HuH-7.5 (cell line): ENCODE measurements at regions not wholly inside any gene's neighbourhood (a gene's known extent, or its start where the extent isn't known, plus 50 kb on each side); places are given as distances from the start of the nearest gene placed in this dataset.

Experiments
- DNase-seq: peaks from one replicate; pipeline ENCODE4 v3.0.0; 2011; ENCODE audit warnings: low spot score

DNA sequence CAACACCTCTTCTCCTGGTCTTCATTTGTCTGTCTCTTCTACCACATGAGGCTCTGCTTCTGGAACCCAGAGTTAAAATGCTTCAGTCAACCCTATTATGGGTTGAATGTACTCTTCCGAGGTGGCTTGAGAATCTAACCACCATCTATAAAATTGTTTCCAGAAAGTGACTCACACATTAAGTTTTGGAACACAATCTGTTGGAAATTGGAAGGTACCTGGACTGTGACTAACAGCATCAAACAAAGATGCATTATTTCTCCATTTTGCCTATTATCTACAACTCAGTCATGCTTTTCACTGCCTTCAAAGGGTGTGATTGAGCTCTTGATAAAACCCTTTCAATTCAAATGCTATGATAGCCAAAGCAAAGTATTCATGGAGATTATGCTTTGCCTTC, 499.0 kb upstream of the SEMA6D start:
- no peak for DNase-seq

DNA sequence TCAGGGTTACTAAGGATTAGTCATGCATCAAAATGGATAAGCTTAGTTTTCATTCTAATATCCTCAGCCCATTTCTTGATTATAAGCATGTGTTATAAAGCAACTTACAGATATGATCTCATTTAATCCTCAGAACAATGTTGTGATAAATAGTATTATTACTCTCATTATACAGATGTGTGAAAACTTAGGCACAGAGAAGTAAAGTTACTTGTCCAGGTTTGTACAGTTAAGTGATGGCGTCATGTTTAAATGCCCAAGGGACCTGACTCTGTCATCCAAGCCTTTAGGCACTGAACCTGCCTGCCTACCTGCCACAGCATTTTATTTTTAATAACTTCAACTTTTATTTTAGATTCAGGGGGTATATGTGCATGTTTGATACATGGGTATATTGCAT, 472.9 kb upstream of the SEMA6D start:
- no peak for DNase-seq

DNA sequence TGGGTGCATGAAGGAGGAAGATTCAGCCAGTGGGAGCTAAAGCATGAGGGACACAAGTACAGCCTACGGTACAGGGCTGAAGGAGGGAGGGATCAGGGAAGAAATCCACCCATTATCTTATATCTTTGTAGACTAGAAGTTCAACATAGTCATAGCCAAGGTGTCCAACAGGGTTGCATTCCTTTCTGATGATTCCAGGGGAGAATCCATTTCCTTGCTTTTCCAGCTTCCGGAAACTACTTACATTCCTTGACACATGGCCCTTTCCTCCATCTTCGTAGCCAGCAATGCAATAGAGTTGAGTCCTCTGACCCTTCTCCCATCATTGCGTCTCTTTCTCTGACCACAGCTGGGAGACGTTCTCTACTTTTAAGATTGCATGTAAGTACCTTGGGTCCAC, 471.0 kb upstream of the SEMA6D start:
- DNase-seq = no peak

DNA sequence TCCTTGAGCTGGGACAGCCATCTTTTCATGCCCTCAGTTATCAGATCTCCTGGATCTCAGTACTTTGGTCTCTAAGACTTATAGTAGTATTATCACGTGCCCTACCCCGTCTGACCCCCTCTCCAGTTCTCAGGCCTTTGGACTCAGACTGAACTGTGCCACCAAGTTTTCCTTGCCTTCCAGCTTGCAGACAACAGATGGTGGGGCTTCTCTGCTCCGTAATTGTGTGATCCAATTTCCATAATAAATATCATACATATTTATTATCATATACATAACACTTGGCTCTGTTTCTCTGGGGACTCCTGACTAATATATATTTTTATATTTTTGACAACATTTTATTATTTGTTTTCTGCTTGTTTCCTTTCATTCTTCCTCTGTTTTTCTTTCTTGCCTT, 458.8 kb upstream of the SEMA6D start:
- DNase-seq = no peak

DNA sequence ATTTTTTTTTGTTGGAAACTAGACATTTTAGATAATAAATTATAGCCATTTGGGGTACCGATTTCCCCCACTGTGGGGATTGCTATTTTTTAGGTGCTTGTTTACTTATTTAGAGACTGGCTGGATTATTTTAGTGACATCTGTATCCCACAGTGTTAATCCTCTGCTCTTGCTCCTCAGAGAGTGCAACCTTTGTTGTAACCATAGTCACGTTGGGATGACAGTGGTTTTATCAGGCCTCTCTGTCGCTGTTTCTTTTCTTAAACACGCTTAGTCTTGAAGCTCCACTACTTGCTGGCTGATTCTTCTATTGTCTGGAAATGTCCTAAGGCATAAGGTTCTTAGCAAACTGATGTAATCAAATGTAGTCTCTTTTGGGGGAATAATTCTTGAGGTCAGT, 451.6 kb upstream of the SEMA6D start:
- no peak for DNase-seq

DNA sequence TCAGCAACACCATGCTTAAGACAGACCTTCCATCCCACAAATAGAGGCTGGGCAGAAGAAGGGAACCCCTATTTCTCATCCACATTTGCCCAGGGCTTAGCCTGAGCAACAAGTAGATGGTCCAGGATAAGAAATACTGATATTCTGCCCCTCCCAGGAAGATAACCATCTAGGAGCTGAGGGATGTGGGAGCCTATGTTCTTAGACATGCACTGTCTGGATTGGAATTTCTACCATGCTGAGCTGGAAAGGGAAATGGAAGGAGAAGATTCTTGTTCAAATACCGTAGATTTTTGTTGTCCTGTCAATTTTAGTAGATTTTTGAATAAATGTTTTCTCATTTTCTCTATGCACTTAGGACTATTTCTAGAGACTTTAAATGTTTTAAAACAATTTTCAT, 450.7 kb upstream of the SEMA6D start:
- DNase-seq = no peak

DNA sequence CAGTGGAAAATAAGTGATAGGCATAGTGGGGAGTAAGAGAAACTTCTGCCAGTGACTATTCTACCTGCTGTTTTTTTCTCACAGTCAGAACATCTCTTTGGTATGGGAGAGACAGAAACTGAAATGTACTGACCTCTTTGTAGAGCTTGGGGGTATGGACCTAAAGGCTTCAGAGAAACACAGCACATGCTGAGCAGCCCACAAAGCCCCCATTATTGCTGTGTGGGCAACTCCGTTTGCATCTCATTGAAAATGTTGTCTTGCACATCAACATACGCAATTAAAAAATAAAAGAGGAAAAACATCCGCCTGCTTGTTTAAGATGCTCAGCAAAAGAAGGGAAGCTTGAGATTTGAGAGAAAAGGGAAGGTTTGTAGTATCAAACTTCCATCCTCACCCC, 443.4 kb upstream of the SEMA6D start:
- DNase-seq = no peak

DNA sequence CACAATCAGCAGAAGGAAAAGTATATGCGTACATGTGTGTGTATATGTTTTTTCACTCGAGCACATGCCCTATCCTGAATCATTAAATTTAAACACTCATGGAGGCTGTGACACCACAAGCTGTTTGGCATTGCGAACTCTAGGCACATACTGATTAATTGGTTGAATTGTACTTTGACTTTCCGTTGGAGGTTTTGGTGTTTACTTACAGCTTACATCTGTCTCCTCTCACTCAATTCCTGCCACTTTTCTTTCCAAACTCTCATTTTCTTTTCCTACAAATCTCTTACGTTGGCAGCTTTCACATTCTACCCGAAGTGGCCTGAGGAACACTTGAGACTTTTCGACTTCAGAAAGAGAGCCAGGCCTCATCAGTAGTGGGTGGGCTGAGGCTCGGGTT, 434.1 kb upstream of the SEMA6D start:
- no peak for DNase-seq

DNA sequence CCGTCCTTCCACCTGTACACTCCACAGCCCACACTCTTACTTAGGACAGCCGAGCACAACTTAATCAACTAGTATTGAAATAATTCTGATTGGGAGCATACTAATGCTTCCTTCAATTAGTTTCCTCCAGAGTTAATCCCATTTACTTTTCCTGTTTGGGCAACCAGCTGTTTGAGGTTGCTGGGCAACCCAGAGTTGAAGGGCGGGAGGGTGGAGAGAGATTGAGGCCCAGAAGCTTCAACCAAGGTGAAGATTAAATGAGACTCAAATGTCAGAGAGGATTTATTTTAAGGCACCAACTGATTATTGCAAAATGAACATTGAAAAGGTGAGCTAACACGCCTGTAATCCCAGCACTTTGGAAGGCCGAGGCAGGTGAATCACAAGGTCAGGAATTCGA, 428.5 kb upstream of the SEMA6D start:
- no peak for DNase-seq

DNA sequence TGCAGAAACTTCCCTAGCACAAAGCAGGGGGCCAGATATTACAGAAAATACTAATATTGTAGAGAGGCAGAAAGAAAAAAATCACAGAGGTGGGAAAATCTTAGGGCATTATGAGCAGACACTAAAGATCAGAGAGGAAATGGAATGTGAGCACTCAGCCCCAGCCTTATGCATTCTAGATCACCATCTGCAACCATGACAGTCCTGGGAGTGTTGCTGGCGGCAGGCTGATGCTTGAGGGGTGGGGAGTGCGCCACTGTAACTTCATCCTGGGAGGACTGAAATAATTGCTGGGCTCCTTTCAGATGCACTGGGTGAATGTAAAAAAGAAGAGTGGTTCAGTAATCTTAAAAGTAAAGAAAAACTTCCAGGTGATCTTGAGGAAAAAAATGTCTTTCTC, 427.6 kb upstream of the SEMA6D start:
- no peak for DNase-seq

DNA sequence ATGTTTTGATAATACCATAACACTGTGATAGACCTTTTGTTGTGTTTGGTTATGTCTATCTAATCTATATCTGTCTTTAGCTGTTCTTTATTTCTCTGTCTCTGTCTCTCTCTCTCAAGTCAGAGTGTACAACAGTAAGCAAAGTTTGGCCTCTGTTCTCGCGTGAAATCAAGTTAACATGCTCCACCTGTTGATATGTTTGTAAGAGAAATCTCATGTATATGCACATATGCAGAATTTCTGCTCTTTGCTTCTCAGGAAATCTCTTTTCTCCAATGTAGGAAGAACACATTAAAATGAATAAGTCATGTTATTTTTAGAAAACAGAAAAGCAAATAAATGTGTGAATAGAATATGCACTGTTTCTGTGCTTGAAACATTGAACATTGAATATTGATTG, 425.5 kb upstream of the SEMA6D start:
- DNase-seq = no peak

DNA sequence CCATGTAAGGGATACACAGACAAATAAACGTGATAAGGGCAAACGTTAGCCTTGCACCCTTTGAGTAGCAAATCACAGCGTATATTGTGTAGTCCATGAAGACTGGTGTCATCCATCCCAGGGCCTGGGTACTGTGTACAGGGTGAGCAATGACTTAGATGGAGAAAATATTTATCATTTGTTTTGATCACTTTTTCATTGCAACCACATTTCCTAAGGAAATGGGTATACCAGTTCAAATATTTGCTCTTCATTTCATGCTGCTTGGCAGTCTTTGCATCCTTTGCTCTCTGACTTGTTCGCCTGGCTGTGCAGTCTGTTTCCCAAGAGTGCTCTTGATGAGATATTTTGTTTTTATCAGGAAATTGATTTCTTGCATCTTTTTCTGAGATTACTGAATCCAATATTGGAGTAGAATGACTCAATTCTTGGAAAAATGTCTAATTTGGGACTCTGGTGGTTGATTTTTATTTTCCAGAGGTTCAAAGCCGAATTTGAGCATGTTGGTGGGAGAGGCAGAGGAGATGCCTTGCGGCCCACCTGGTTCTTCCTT, 424.6 kb upstream of the SEMA6D start:
- no peak for DNase-seq

DNA sequence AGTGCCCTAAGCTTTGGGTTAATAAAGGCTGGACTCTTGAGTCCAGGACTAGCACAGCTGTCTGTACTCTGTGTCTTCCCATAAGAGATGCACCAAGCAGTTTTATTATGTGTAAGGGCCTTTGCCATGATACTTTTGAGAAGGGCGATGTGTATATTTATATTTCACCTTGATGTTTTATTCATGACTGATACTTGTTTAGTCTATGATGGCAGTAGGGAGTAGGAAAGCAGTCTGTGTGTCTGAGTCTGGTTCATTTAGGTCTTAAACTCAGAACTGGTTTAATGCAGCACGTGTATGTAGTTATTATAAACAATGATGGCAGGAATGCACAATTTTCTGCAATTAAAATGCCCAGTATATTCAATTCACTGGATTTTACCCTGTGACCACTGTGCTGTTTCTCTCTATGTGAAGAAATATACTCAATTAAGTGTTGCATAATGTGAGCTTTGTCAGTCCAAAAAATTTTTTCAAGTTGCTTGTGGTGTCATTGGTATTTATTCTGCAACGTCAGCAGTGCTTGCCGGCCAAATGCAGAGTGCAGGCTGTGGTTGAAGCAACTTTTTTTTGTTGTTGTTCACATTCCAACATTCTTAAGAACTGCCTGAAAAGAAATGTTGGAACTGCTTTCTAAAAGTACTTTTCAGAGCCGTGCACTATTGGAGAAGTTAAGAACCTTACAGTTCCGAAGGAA, 423.7 kb upstream of the SEMA6D start:
- no peak for DNase-seq

DNA sequence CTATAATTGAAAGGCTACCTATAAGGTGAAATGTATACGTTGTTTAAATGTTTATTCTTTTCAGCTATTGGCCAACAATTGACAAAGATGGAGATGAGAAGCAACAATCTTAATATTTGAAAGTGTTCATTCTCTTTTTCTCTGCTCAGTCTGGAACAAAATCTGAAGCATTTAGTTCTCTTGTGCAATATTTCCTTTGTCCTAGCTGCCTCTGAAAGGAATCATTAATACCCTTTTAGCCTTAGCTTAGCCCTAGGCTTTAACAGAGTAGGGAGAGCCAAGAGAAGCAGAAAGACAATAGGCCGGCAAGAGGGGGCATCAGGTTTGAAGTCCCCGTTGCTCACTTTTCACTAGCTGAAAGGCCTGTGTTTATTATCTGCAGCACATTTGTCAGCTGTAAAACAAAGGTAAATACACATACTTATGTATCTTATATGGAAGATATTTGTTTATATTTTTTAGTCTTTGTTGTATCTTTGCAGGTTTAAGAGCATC, 422.5 kb upstream of the SEMA6D start:
- no peak for DNase-seq

DNA sequence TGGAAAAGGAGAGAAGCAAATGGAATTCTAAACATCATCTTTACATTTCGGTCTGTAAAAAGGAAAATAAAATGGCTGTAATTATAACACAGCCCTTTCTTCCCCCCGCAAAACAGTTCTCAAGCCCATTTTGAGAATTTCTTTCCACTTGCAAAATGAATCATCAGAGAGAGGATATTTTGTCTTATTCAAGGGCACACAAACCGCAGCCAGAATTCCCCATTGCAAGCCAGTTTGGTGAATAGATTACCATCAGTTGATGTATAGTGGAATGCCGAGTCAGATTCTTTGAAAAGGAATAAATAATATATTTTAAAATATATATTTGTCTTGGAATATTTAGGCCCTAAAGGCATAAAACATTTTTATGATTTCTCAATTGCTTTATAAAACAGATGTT, 420.4 kb upstream of the SEMA6D start:
- no peak for DNase-seq

DNA sequence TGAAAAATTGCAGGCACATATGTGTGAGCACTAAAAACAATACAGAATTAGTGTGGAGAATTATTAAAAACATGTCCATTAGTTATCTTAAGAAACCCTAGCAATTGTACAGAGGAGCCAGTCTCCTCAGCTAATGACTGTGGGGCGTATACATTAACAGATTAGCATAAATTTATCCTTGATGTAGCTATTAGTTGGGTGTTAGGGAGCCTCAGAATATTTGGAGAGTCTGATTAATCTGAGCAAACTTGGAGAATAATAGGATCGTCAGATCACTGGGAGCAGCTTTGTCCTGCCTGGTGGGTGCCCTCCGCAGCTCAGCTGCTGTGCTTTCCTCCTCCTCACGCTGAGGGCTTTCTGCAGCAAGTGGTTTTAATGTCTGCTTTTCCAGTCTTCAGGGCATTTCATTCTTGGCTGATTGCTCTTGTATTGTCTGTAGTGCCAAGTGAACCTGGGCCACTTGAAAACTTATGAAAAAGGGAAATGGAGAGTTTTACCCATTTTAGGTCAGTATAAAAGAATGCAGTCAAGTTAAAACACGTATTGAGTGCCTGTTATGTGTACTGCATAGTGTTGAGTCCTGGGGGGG, 417.4 kb upstream of the SEMA6D start:
- no peak for DNase-seq

DNA sequence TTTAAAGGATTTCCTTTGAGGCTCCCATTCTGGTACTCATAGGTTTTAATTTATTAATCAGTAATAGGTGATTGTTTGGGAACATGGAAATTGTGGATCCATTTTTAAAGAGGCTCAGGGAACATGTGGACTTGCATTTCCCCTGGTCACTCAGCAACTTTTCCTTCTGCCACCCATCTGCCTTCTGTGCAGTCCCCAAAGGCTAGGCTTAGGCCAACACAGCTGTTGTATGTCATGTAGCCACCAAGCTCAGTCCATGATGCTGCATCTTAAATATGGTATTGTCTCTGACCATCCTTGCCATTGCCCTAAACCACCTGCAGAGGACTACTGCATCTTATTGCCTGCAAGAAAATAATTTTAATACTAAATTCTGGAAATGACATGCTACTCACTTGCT, 416.7 kb upstream of the SEMA6D start:
- DNase-seq = no peak

DNA sequence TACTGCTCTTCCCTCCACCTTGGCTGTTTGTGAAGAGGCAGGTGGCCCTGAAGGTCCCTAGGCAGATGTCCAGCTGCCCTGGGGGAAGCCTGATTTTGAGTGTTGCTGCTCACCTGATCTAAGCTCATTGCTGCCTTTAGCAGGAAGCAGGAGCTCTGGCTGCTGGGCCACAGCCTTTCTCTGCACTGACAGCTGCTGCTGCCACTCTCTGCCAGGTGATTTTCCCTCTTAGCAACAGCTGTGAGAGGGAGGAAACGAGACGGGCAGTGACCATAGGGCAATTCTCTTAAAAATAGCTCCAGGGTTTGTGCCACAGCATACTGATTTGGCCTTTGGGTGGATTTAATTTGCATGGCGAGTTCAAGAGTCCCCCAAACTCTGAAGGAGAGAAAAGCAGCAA, 415.8 kb upstream of the SEMA6D start:
- no peak for DNase-seq

DNA sequence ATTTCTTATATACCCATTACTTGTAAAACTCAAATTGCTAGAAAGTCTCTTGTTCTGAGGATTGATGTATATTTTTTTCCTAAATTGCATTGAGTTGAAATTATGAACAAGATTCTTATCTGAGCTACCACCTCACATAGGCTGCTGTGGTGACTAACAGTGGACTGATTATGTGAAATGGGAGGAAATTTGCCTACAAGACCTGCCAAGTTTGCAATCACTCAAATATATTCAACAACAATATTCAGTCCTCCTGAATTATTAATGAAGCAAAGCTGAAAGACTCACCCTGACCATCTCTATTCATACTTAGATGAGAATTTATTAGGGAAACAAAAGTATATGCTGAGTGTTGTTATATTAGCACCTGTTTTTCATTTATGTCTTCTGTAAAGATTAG, 412.6 kb upstream of the SEMA6D start:
- no peak for DNase-seq

DNA sequence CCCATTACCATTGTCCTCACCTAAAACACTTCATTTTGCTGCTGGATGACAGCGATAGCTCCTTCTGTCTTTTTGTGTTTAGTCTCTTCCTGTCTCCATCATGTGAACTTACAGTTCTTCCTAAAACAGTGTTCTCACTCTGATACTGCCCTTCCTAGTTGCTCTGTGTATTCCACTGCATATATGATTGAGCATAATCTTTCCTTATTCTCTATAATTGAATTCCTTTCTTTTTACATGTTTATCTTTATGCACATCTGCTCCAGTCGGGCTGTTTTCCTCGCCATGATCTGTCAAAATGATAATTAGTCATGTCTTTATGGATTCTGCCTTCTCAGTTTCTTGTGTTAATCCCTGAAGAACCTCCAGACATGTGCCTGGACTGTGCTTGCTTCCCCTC, 405.1 kb upstream of the SEMA6D start:
- DNase-seq = no peak

DNA sequence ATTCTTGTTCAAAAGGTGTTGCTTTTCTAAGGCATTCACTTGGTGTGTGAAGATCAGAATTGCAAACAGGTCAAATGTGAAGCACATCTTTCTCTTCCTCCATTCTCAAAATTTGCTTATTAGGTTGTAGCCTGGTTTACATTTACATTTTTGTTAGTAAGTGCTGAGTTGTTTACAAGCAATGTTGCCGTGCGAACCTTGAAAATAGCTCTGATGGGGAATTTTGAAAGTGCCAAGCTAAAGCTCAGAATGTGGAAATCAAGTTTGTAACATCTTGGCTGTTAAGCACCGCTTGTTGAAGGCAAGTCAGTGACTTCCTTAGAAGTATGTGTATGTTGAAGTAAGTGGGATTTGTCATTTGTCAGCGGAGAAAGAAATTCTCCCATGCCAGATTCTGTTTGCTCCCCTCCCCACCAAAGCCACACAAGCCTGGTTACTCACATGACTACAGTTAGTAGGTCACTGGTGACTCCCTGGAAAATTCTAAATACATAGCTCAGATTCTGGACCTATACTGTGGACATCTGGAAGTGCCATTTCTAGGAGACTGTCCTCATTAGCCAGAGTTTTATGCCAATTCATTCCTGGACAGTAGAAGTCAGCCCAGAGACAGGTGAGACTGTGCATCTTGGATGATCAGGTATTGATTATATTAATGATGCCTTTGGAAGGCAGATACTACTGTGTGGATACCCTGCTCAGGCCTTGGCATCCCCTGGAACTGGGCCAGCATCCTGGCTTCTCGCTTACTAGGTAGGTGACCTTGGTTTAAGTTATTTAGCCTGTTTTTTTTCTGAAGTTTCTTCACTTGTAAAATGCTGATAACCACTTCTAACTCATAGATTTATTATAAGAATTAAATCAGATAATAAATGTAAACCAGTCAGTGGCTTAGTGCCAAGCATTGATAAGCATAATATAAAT, 390.6 kb upstream of the SEMA6D start:
- no peak for DNase-seq

DNA sequence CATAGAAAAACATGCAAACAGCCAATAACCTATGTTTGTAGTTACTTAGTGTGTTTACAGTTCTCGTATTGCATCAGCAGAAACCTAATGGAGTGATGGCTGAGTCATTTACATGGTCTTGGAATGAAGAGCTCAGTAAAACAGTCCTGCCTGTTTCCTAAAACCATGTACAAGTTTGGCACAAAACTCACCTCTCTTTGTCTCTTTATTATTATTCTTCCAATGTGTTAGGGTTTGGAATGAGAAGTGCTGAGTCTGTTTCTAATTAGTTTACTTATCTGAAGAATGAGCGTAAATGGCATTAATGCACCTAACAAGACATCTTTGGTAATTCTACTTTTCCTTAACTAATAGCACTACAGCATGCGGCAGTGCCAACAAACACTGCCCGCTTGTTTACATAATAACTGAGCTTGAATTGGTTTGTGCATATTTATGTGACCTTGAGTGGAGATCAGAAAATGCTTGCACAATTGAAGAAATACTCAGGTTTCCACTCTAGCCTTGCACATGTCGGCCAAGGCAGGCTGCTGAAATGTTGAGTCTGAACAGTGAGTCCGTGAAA, 385.4 kb upstream of the SEMA6D start:
- DNase-seq = no peak

DNA sequence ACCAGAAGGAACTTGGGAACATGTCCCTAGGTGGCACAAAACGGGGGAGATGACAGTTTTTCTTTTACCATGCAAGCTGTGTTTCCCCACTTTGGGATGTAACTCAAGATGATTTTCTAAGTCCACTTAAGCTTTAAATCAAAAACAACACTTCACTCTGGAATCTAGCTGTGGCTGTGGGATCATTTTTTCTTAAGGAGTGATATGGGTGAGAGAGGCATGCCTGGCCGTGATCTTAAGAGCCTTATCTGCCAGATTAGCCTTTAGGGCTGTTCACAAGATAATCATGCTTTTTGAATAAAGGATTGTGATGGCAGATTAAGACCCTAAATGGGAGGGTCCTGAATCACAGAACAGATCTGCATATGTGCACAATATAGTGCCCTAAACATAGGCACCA, 384.8 kb upstream of the SEMA6D start:
- no peak for DNase-seq
